ENCODE measurements at regions not wholly inside any gene's neighbourhood (a gene's known extent, or its start where the extent isn't known, plus 50 kb on each side); places are given as distances from the start of the nearest gene placed in this dataset.

- no peak for TF ChIP-seq EZH2 (IDR thresholded peaks at IDR 0.05; ENCODE audit: borderline replicate concordance, low read depth, low read length, severe bottlenecking)
- no peak for TF ChIP-seq CTCF (IDR thresholded peaks at IDR 0.05; ENCODE audit: borderline replicate concordance, extremely low read depth, low read length, poor library complexity, severe bottlenecking)
- peaks cover 7% of the 10 kb centered on the region for H3K27me3 ChIP-seq (ENCODE audit: insufficient read depth, low read length, poor library complexity)
- no peak for DNase-seq
- no peak overlapping the region for H2AFZ ChIP-seq (ENCODE audit: low read depth, low read length)
- no peak for ATAC-seq (ENCODE audit: insufficient read depth, low read depth)
- no peaks in the 10 kb centered on the region for H3K4me1 ChIP-seq (ENCODE audit: insufficient read depth, low read length)
- no peaks in the 10 kb centered on the region for H3K79me2 ChIP-seq (ENCODE audit: insufficient read depth, low read length)
- H3K9ac ChIP-seq (ENCODE audit: low read depth, low read length): no peak overlapping the region
- H3K9me3 ChIP-seq (ENCODE audit: insufficient read depth, low read length, severe bottlenecking): no peaks in the 10 kb centered on the region
- H3K36me3 ChIP-seq (ENCODE audit: insufficient read depth, low read length): no peaks in the 10 kb centered on the region
- no peak overlapping the region for H3K27ac ChIP-seq (ENCODE audit: low read length)
- H3K4me2 ChIP-seq (ENCODE audit: insufficient read depth, low read length): no peak overlapping the region
- no peak overlapping the region for H3K4me3 ChIP-seq (ENCODE audit: low read depth in 1 of 2, low read length in 2 of 2)
- H4K20me1 ChIP-seq (ENCODE audit: insufficient read depth, low read length): no peaks in the 10 kb centered on the region
Measured at GRCh38 chr5:135641319-135641718, 62.5 kb upstream of the CXCL14 start.

- H3K9ac ChIP-seq (ENCODE audit: low read depth, low read length): no peak overlapping the region
- ATAC-seq (ENCODE audit: insufficient read depth, low read depth): no peak
- TF ChIP-seq CTCF (IDR thresholded peaks at IDR 0.05; ENCODE audit: borderline replicate concordance, extremely low read depth, low read length, poor library complexity, severe bottlenecking) (no peak), EZH2 (IDR thresholded peaks at IDR 0.05; ENCODE audit: borderline replicate concordance, low read depth, low read length, severe bottlenecking) (no peak)
- H3K4me1 ChIP-seq (ENCODE audit: insufficient read depth, low read length): no peaks in the 10 kb centered on the region
- H3K4me3 ChIP-seq (ENCODE audit: low read depth in 1 of 2, low read length in 2 of 2): no peak overlapping the region
- no peaks in the 10 kb centered on the region for H3K79me2 ChIP-seq (ENCODE audit: insufficient read depth, low read length)
- H2AFZ ChIP-seq (ENCODE audit: low read depth, low read length): no peak overlapping the region
- H3K36me3 ChIP-seq (ENCODE audit: insufficient read depth, low read length): no peaks in the 10 kb centered on the region
- no peak overlapping the region for H3K4me2 ChIP-seq (ENCODE audit: insufficient read depth, low read length)
- DNase-seq: no peak
- no peaks in the 10 kb centered on the region for H3K9me3 ChIP-seq (ENCODE audit: insufficient read depth, low read length, severe bottlenecking)
- H3K27ac ChIP-seq (ENCODE audit: low read length): no peak overlapping the region
- peaks cover 7% of the 10 kb centered on the region for H3K27me3 ChIP-seq (ENCODE audit: insufficient read depth, low read length, poor library complexity)
- no peaks in the 10 kb centered on the region for H4K20me1 ChIP-seq (ENCODE audit: insufficient read depth, low read length)
Measured at GRCh38 chr5:135635451-135635850, 56.7 kb upstream of the CXCL14 start.

- no peak overlapping the region for H2AFZ ChIP-seq (ENCODE audit: low read depth, low read length)
- peaks cover 9% of the 10 kb centered on the region for H3K27me3 ChIP-seq (ENCODE audit: insufficient read depth, low read length, poor library complexity)
- ATAC-seq (ENCODE audit: insufficient read depth, low read depth): no peak
- no peaks in the 10 kb centered on the region for H4K20me1 ChIP-seq (ENCODE audit: insufficient read depth, low read length)
- H3K9me3 ChIP-seq (ENCODE audit: insufficient read depth, low read length, severe bottlenecking): no peaks in the 10 kb centered on the region
- no peak for DNase-seq
- no peaks in the 10 kb centered on the region for H3K36me3 ChIP-seq (ENCODE audit: insufficient read depth, low read length)
- H3K4me1 ChIP-seq (ENCODE audit: insufficient read depth, low read length): no peaks in the 10 kb centered on the region
- H3K9ac ChIP-seq (ENCODE audit: low read depth, low read length): no peak overlapping the region
- no peak for TF ChIP-seq EZH2 (IDR thresholded peaks at IDR 0.05; ENCODE audit: borderline replicate concordance, low read depth, low read length, severe bottlenecking)
- no peak for TF ChIP-seq CTCF (IDR thresholded peaks at IDR 0.05; ENCODE audit: borderline replicate concordance, extremely low read depth, low read length, poor library complexity, severe bottlenecking)
- H3K79me2 ChIP-seq (ENCODE audit: insufficient read depth, low read length): no peaks in the 10 kb centered on the region
- H3K27ac ChIP-seq (ENCODE audit: low read length): no peak overlapping the region
- H3K4me2 ChIP-seq (ENCODE audit: insufficient read depth, low read length): no peak overlapping the region
- no peak overlapping the region for H3K4me3 ChIP-seq (ENCODE audit: low read depth in 1 of 2, low read length in 2 of 2)
Measured at GRCh38 chr5:135632798-135633197, 54.0 kb upstream of the CXCL14 start.

GRCh38 chr5:135631391-135631790 lies 52.6 kb upstream of the CXCL14 start:
- Histone ChIP-seq H3K4me1 (ENCODE audit: insufficient read depth, low read length) (no peaks in the 10 kb centered on the region), H4K20me1 (ENCODE audit: insufficient read depth, low read length) (no peaks in the 10 kb centered on the region), H3K36me3 (ENCODE audit: insufficient read depth, low read length) (no peaks in the 10 kb centered on the region), H3K27ac (ENCODE audit: low read length) (no peak overlapping the region), H3K9me3 (ENCODE audit: insufficient read depth, low read length, severe bottlenecking) (no peaks in the 10 kb centered on the region), H3K4me3 (ENCODE audit: low read depth in 1 of 2, low read length in 2 of 2) (no peak overlapping the region), H3K9ac (ENCODE audit: low read depth, low read length) (no peak overlapping the region), H3K27me3 (ENCODE audit: insufficient read depth, low read length, poor library complexity) (peaks cover 16% of the 10 kb centered on the region), H3K79me2 (ENCODE audit: insufficient read depth, low read length) (no peaks in the 10 kb centered on the region), H3K4me2 (ENCODE audit: insufficient read depth, low read length) (no peak overlapping the region), H2AFZ (ENCODE audit: low read depth, low read length) (no peak overlapping the region)
- ATAC-seq (ENCODE audit: insufficient read depth, low read depth) (no peak), DNase-seq (no peak)
- TF ChIP-seq EZH2 (IDR thresholded peaks at IDR 0.05; ENCODE audit: borderline replicate concordance, low read depth, low read length, severe bottlenecking): no peak
- TF ChIP-seq CTCF (IDR thresholded peaks at IDR 0.05; ENCODE audit: borderline replicate concordance, extremely low read depth, low read length, poor library complexity, severe bottlenecking): no peak

Measured in DND-41 (cell line).